Uterus (tissue), 2 donors: ENCODE measurements at regions not wholly inside any gene's neighbourhood (a gene's known extent, or its start where the extent isn't known, plus 50 kb on each side); places are given as distances from the start of the nearest gene placed in this dataset.

Source experiments
- CTCF ChIP-seq, 4 experiments: fragments of 200-600 bp in 2 of 4; fragments of 450-650 bp in 2 of 4; sonication (generic) in 2 of 4; IDR thresholded peaks; one replicate each; pipeline ENCODE4 v1.5.1; 2016 to 2019; ENCODE audit warnings: antibody characterized with exemption in 4 of 4, mild to moderate bottlenecking in 2 of 4, moderate library complexity in 1 of 4
- POLR2A ChIP-seq, 2 donors: fragments of 450-650 bp; IDR thresholded peaks; one replicate each; pipeline ENCODE4 v1.6.1; 2016; ENCODE audit warnings: antibody characterized with exemption in 2 of 2, mild to moderate bottlenecking in 1 of 2, moderate library complexity in 1 of 2

GRCh38 chr4:129379429-129379828 is 283.5 kb downstream of the C4orf33 start:
- no peak for TF ChIP-seq POLR2A (IDR thresholded peaks at IDR 0.05)
- TF ChIP-seq CTCF (IDR thresholded peaks at IDR 0.05) = no peak
